HG03097 (cell line): ENCODE measurements at regions not wholly inside any gene's neighbourhood (a gene's known extent, or its start where the extent isn't known, plus 50 kb on each side); places are given as distances from the start of the nearest gene placed in this dataset.

Experiments used
- ATAC-seq: cut with Tn5 transposase; IDR thresholded peaks from one replicate; pipeline ENCODE4 v1.9.1; 2021; ENCODE audit not compliant: unreplicated experiment, low FRiP score

DNA sequence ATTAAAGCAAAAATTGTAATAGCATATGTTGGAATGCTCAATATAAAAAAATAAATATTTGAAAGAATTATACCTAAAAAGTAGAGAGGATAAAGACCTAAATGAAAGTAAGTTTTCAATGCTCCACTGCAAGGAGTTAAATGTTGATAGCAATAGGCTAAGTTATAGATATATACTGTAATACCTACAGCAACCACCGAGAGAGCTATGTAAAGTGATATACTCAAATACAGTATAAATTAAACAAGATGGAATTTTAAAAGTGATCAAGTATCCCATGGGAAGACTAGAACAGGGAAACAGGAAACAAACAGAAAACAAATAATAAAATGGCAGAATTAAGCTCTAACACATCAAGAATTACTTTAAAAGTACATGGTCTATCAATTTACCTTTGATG lies 73.9 kb downstream of the CASP3 start:
- no peak for ATAC-seq

DNA sequence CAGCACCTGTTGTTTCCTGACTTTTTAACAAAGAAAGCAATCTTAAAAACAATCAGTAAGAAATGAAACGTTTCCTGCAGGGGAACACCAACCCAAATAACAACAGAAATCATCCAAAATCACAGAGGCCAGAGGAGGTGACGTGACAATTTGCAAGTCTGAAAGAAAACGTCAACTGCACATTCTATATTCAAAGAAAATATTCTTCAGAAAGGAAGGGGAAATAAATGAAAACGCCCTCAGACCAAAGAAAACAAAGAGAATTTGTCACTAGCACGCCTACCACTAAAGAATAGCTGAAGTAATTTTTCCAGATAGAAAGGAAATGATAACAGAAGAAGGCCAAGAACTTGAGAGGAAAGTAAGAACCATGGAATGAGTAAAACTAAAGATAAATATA lies 74.4 kb downstream of the CASP3 start:
- no peak for ATAC-seq

DNA sequence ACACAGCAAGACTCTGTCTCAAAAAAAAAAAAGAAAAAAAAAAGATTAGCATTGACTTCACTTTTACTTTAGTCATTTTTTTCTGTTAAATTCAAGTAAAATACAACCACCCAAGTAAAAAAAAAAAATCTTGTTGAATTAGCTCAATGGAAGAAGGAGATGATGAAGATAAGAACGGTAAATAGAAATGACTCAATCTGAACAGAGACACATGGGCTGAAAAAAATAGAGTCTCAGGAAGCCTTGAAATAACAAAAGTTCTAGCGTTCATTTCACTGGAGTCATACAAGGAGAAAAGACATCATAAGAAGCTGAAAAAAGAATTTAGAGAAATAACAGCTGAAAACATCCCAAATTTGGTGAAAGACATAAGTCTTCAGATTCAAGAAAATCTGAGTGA lies 75.5 kb downstream of the CASP3 start:
- ATAC-seq, result no peak

DNA sequence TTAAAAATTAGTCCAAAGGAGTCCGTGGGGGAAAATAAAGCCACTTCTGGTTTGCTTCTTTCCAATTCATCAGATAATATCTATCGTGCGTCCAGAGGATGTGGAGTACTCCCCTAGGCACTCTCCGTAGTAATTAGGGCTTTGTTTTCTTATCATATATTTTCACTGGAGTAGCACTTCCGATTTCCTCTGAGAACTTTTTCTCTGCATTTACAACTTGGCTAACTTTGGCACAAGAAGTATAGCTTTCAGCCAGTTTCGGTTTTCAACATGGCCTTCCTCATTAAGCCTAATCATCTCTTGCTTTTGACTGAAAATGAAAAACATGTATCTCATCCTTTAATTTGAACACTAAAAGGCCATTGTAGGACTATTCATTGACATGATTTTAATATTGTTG lies 80.5 kb downstream of the CASP3 start:
- no peak for ATAC-seq

DNA sequence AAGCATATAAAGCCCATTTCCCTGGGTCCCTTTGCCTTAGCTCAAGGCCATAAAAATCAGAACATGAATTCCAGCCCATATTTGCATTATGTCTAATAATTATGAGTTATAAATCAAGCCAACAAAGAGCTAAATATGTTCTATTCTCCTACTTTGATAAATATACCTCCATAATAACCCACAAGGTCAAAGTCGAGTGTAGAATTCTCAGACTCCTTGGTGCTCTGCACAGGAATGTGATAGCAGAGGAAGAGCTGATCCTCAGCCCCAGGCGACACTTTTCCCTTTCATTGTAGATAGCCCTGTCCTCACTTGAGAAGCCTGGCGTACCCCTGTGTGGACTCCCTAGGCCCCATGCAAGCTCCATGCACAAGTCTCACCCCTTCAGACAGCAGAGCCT lies 85.6 kb downstream of the CASP3 start:
- no peak for ATAC-seq

DNA sequence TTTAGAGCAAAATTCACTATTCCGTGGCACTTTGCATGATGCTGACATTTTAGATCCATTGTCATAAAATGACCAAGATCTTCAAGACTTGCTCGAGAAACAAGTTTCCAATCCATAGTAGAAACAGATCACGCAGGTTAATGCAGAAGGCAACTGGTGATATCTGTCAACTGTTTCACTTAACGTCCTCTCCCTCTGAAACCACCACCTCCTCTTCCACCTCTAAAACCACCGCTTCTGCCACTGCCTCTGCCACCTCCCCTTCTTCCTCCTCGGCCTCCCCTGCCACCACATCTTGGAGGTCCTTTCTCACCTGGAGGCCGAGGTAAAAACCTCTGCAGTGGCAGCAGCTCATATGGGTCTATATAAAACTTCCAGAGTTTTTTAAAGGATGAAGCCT lies 84.6 kb upstream of the IRF2 start:
- ATAC-seq, result no peak

DNA sequence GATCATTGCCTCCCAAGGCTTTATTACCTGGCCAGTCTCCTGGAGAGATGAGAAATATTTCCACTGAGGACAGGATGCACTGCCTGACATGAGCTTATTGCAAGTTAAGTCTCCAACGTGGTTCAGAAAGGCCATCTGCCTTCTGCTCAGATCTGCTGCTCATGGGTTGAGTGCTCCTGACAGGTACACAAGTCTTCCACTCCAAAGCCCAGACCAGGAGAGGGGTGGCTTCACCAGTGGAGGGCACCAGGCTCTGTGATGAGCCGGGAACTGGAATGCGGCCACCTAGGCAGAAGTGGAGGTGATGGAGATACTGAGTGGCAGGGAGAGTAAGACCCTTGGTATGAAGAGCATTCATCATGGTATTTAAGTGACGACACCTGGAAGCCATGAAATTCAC lies 79.5 kb upstream of the IRF2 start:
- no peak for ATAC-seq

DNA sequence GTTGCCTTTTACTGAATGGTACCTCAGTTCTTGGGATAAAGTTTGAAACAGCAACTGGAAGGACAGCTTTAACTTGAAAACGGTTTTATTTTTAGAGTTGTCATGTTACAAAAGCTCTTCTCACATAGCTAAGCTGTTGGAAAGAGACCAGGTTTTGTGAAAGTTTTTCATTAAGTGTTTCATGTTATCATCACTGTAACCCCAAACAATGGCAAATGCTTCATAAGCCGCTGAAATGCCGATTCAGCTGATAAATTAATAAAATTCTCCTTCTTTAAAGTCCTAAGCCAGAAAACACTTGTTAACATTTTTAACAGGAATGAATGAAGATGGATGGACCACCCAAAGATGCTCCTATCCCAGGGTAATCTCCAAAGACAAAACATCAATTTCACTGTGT lies 76.1 kb upstream of the IRF2 start:
- ATAC-seq, result no peak

DNA sequence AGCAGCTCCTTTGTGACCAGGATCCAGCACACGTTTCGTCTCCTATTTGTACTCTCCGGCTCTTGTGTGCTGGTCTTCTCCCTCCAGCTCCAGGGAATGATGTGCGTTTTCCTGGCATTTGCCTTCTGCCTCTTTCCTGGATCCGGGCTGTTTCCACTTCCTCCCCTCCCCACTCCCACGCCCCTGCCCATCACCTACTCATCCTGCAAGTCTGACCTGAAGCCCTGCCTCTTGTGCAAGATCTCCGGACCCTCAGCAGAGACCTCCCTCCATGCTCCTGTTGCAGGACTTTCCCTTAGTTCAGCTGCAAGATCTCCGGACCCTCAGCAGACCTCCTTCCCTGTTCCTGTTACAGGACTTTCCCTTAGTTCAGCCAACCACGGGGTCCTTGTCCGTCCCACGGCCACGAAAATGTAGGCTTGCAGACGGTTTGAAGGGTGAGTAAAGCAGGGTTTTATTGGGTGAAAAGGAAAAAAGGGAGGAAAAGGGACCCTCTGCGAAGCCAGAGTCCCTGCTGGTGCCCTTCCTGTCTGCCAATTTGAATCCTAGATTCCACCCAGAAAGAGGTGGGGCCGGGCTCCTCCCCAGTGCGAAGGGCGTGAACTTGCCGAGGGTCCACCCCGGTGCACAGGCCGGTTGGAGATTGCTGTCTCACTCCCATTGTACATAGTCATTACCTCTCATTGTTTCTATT lies 74.4 kb upstream of the IRF2 start:
- no peak for ATAC-seq

DNA sequence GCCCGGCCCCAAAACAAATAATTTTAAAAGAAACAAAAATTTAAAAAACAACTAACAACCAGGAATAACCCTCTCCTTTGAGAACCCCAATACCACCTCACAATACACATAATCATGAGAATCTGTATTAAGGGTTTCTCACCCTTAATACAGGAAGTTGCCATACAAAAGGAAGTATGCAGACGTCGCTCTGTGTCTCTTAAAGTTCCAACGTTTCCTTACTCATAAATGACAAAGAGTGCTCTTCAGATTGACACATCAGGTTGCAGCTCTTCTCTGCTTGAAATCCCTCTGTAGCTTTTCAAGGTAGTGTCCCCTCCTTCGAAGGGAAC lies 73.9 kb upstream of the IRF2 start:
- no peak for ATAC-seq

DNA sequence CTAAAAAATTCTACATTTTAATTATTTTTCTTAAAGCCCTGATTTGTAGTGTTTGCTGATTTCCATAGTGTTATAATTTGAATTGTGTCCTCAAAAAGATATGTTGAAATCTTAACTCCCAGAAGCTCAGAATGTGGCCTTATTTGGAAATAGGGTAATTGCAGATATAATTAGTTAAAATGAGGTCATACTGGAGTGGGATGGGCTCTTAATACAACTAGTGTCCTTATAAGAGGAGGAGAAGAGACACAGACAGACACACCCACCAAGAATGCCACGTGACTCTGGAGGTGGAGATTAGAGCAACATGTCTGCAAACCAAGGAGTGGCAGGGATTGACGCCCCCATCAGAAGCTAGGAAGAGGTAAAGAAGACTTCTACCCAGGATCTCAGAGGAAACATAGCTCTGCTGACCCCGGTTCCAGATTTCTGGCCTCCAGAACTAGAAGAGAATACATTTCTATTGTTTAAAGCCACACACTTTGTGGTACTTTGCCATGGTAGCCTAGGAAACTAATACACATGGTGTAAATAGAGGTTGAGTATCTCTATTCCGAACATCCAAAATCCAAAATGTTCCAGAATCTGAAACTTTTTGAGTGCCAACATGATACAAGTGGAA lies 70.5 kb upstream of the IRF2 start:
- no peak for ATAC-seq

DNA sequence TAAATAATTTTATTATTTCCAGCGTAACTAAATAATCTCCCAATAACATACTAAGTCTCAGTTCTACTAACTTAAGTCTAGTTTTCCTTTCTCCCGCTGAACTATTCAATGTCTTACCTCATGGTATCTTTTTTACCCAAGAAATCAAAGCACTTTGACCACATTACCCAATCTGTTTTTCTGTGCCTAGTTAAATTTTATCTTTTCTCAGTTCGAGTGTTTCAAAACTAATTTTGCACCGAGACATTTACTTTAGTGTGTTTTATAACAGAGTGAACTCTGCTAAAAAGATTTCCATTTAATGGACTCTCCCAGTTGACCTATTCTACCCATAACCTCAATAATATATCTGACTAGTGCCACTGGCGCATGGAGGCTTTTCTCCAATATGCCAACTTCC lies 67.6 kb upstream of the IRF2 start:
- no peak for ATAC-seq

DNA sequence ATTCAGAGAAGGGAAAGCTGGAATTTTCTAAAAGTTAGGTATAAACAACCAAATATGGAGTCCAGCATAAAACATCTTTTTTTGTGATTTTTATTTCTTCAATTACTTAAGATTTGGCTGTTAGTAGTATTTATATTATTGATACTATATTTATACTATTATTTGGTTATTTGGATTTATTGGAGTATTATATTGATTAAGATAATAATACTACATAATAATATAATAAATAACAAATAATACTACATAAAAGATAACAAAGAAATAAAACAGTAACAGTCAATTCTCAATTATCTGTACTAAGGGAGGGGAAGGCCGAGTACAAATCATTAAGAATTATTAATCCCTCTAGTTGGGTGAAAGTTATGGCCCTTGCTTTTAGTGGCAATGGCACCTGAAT lies 66.0 kb upstream of the IRF2 start:
- ATAC-seq, result no peak

DNA sequence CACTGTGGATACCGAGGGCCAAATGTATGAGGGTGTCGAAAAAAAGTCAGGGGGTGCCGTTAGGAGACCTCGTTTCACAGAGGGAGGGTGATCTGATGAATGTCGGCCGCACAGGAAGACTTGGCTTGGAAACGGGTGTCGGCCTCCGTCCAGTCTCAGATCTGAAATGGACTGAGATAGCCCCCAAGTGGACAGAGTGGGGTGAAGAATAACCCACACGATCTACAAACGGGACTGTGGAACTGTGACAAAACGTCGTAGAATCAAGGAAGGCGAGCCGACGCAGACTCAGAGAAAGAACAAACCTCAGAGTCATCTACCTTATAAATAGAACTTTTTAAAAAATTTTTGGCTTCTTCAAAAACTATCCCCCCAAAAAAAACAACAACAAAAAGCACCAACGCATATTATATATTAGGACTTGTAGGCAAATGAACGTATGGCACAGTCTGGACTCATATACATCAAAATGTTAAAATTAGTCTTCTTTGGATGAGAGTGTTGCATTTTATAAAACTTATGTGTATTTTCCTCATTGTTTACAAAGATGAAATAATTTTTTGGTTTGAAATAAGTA lies 63.8 kb upstream of the IRF2 start:
- ATAC-seq, result peak; percentile 47

DNA sequence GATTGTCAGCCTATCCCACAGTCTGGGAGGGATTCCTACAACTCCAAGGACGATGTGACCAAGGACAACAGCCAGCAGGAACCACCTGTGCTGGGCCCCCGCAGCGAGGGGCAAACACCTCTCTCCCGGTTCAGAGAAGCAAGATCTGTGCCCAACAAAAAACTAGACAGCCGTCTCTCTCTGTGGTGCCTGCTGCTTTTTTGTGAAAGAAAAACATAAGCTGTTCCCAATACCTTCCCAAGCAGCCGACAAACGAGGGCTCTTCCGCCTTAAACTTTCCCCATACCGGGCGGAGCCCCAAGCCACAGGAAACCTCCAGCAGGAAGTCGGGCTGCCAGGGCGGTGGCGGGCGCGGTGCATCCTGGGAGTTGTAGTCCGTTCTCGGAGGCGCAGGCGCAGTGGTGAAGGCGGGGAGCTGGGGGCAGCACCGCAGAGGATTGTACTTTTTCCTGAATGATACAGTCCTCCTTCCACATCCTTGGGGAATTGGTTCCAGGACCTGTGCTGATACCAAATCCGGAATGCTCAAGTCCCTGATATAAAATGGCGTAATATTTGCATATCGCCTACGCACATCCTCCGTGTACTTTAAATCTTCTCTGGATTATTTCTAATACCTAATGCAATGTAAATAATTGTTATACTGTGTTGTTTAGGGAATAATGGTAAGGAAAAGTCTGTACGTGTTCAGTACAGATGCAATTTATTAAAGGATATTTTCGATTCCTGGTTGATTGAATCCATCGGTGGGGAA lies 63.1 kb upstream of the IRF2 start:
- peak; percentile 60 for ATAC-seq

DNA sequence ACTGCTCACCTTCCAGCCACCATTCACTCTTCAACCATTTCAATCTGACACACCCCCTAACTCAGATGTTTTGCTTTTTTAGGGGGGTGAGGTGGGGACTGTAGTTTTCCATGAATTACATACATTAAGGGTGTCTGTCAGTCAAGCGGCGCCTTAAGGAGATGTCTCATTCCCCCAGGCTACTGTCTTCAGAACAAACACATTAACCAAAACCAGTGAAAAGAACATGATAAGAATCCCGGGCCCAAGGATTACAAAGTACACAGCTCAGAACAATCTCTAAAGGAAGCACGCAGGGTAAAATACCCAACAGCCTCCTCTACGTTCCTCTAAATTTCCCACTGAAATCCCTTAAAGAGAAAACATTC lies 62.5 kb upstream of the IRF2 start:
- no peak for ATAC-seq

DNA sequence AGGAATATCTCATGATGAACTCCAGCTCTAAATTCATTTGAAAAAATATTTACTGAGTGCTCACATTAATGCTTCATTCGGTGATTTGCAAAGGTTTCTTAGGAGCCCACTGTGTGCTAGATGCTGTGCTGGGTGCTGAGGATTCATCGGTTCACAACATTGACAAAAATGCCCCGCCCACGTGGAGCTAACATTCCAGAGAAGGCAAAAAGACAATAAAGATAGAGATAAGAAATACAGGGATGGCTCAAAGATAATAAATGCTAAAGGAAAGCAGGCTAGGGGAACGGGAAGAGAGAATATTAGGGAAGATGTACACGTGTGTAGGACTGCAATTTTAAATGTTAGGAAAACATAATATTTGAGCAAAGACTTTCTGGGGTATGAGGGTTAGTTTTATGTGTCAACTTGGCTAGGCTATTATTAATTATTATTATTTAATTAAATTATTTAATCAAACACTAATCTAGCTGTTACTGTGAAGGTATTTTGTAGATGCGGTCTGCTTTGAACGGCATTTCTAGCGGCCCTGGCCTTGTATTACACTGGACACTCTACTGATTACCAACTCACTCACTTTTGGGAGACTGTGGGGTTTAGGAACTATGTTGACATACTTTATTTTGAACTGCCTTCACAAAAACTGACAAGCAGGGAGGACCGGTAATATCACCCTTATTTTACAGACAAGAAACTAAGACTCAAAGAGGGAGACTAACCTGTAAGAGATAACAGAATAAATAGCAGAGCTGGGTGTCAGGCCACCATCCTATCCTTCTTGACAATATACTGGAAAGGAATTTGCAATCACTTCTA lies 61.9 kb upstream of the IRF2 start:
- ATAC-seq, result no peak

DNA sequence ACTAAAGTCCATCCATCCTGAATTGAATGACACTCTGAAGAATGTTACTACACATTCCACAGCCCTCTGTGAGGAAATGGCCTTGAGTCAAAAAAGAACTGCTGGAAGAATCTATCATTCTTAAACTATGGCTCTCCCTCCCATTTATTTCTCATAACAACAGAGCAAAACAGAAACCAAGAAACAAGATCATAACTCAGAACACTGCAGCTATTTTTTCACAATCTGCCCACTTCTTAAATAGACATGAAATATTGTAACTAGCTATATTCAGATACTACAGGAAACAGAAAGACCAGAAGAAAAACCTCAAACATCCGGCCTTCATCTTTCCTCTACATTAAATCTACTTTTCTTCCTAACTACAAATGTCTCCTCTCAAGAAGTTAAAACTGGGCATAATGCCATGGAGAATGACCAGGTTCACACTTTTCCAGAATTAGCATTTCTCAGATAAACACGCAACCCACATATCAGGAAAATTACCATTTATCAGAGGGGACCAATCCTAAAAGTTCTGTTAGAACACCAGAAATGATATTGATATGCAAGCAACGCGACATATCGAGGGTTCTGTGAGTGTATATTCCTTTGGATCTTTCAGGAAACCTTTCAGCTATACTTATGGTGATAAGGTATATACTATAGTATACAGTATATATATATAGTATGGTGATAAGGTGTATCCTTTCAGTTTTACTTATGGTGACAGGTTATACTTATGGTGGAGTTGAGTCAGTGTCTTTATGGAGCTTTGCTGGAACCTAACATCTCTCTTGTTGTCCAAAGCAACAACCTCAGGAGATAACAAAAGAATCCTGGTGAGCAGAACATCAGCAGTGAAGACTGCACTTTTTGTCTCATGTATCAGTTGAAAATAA lies 60.4 kb upstream of the IRF2 start:
- peak; percentile 52 for ATAC-seq

DNA sequence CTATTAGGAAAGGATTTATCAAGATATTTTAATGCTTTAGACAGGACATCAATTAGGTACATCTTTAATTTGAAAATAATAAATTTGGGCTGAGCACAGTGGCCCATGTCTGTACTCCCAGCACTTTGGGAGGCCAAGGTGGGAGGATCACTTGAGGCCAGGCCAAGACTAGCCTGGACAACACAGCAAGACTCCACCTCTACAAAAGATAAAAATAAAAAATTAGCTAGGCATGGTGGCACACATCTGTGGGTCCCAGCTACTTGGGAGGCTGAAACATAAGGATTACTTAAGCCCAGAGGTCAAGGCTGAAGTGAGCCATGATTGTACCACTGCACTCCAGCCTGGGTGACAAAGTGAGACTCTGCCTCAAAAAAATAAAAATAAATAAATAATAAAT lies 59.6 kb upstream of the IRF2 start:
- no peak for ATAC-seq

DNA sequence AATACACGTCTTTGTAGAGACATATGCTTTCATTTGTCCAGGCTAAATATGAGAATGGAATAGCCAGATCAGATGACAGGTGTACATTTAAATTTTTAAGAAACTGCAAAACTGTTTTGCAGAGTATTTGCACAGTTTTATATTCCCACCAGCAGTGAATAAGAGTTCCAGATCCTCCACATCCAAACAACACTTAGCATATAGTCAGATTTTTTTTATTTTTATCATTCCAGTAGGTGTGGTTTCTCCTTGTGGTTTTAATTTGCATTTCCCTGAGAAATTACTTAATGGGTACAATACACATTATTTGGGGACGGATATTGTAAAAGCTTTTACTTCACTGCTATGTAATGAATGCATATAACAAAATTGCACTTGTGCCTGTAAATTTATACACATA lies 56.7 kb upstream of the IRF2 start:
- ATAC-seq, result no peak
